OCI-LY1 (cell line): ENCODE measurements at regions not wholly inside any gene's neighbourhood (a gene's known extent, or its start where the extent isn't known, plus 50 kb on each side); places are given as distances from the start of the nearest gene placed in this dataset.

Experiments used
- H2AFZ ChIP-seq: fragments of 200-600 bp; sonication (generic), shearing (Covaris generic); 2 replicates; pipeline ENCODE4 v1.6.0; 2014; ENCODE audit warnings: antibody characterized with exemption, mild to moderate bottlenecking, low read length
- H3F3A ChIP-seq: fragments of 200-600 bp; sonication (generic), shearing (Covaris generic); 2 replicates; pipeline ENCODE4 v1.6.0; 2014; ENCODE audit warnings: mild to moderate bottlenecking, antibody characterized with exemption, low read length, moderate library complexity; ENCODE audit not compliant: insufficient read depth
- H3K27ac ChIP-seq: fragments of 200-600 bp; sonication (generic); 2 replicates; pipeline ENCODE4 v1.5.1; 2014; ENCODE audit warnings: low read length, mixed run types, mild to moderate bottlenecking, low read depth; ENCODE audit not compliant: poor library complexity, severe bottlenecking
- H3K27me3 ChIP-seq: fragments of 200-600 bp; sonication (generic); 2 replicates; pipeline ENCODE4 v1.6.0; 2014; ENCODE audit warnings: antibody characterized with exemption, mild to moderate bottlenecking, low read length, moderate library complexity; ENCODE audit not compliant: insufficient read depth
- H3K36me3 ChIP-seq: fragments of 200-600 bp; sonication (generic); 2 replicates; pipeline ENCODE4 v1.6.1; 2014; ENCODE audit warnings: mild to moderate bottlenecking, antibody characterized with exemption, low read length, moderate library complexity, mixed read lengths; ENCODE audit not compliant: insufficient read depth
- H3K4me1 ChIP-seq: fragments of 200-600 bp; sonication (generic); 2 replicates; pipeline ENCODE4 v1.5.1; 2014; ENCODE audit warnings: mild to moderate bottlenecking, low read length, moderate library complexity; ENCODE audit not compliant: insufficient read depth, severe bottlenecking
- H3K4me2 ChIP-seq: fragments of 200-600 bp; sonication (generic), shearing (Covaris generic); 2 replicates; pipeline ENCODE4 v1.6.1; 2014; ENCODE audit warnings: low read length
- H3K4me3 ChIP-seq: fragments of 200-600 bp; sonication (generic); 2 replicates; pipeline ENCODE4 v1.5.1; 2014; ENCODE audit warnings: low read length, low read depth, mild to moderate bottlenecking, mixed read lengths; ENCODE audit not compliant: poor library complexity, severe bottlenecking
- H3K79me2 ChIP-seq: fragments of 200-600 bp; shearing (Covaris generic); 2 replicates; pipeline ENCODE4 v1.6.1; 2016; ENCODE audit warnings: mixed run types, low read length, mixed read lengths; ENCODE audit not compliant: insufficient read depth
- H3K9ac ChIP-seq: fragments of 200-600 bp; sonication (generic), shearing (Covaris generic); 2 replicates; pipeline ENCODE4 v1.6.1; 2014; ENCODE audit warnings: mild to moderate bottlenecking, low read length, mixed read lengths
- H3K9me2 ChIP-seq: fragments of 200-600 bp; sonication (generic), shearing (Covaris generic); 2 replicates; pipeline ENCODE4 v1.6.1; 2014; ENCODE audit warnings: low read depth, mild to moderate bottlenecking, low read length, mixed read lengths
- H3K9me3 ChIP-seq: fragments of 200-600 bp; shearing (Covaris generic); 2 replicates; pipeline ENCODE4 v1.6.1; 2014; ENCODE audit warnings: low read length, mixed read lengths
- H4K20me1 ChIP-seq: fragments of 200-600 bp; sonication (generic), shearing (Covaris generic); 2 replicates; pipeline ENCODE4 v1.6.0; 2016; ENCODE audit warnings: mild to moderate bottlenecking, low read length; ENCODE audit not compliant: insufficient read depth
- CTCF ChIP-seq: fragments of 200-600 bp; sonication (generic), shearing (Covaris generic); IDR thresholded peaks from 2 replicates; pipeline ENCODE4 v1.5.1; 2017; ENCODE audit warnings: mild to moderate bottlenecking, antibody characterized with exemption, low read length, moderate library complexity, mixed read lengths
- EZH2 ChIP-seq: fragments of 200-600 bp; sonication (generic), shearing (Covaris generic); IDR thresholded peaks from 2 replicates; pipeline ENCODE4 v1.8.0; 2017; ENCODE audit warnings: borderline replicate concordance, mixed run types, mild to moderate bottlenecking, antibody characterized with exemption, low read length, moderate library complexity, mixed read lengths

DNA sequence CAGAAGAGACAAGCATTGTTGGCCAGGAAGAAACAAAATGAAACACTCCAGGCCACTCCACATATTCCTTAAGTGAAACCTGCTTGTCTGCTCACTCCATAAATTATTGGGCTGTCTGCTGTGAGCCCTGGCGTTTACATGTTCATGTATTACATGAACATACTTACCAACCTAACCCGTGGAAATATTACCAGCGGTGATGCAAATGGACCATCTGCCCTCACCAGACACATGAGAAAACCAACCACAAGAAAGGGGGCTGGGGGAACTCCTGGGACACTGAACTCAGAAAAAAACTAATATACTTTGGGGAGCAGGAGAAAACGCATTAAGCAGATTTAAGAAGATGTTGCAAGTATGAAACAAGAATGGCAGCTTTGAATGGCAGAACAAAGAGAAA is 731.2 kb upstream of the IGFBP3 start:
- Histone ChIP-seq H3K79me2 (no peaks in the 10 kb centered on the region), H4K20me1 (no peaks in the 10 kb centered on the region), H3F3A (no peaks in the 10 kb centered on the region), H3K4me2 (no peak overlapping the region), H3K4me3 (no peak overlapping the region), H2AFZ (no peak overlapping the region), H3K4me1 (no peaks in the 10 kb centered on the region), H3K9me2 (no peaks in the 10 kb centered on the region), H3K27me3 (no peaks in the 10 kb centered on the region), H3K27ac (no peak overlapping the region), H3K9ac (no peak overlapping the region), H3K9me3 (no peaks in the 10 kb centered on the region), H3K36me3 (no peaks in the 10 kb centered on the region)
- TF ChIP-seq EZH2 = no peak
- no peak for TF ChIP-seq CTCF

GRCh38 chr7:46651561-46652088 is 730.6 kb upstream of the IGFBP3 start:
- Histone ChIP-seq H3K79me2 (no peaks in the 10 kb centered on the region), H3K9me3 (no peaks in the 10 kb centered on the region), H3K27me3 (no peaks in the 10 kb centered on the region), H3F3A (no peaks in the 10 kb centered on the region), H3K36me3 (no peaks in the 10 kb centered on the region), H3K4me2 (no peak overlapping the region), H3K9ac (no peak overlapping the region), H3K9me2 (no peaks in the 10 kb centered on the region), H2AFZ (no peak overlapping the region), H3K4me3 (no peak overlapping the region), H4K20me1 (no peaks in the 10 kb centered on the region), H3K27ac (no peak overlapping the region), H3K4me1 (no peaks in the 10 kb centered on the region)
- no peak for TF ChIP-seq EZH2
- no peak for TF ChIP-seq CTCF

DNA sequence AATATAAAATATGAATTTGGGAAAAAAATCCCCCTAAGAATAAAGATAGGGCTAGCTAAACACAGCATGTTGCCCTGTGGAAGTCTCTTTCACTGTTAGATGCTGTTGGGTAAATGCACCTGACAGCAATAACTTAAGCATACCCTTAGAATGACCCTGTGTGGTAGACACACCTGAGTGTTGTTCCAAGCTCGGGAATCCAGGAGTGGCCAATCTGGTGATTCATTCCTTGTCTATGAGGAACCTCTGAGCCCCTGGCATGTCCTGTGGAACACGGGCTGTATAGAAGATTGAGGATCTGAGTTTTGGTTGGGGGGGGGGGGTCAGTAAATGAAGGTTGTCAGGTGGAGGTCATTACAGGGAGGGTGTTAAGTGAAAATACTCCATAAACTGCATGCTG is 730.0 kb upstream of the IGFBP3 start:
- Histone ChIP-seq H3K4me1 (no peaks in the 10 kb centered on the region), H3K9me3 (no peaks in the 10 kb centered on the region), H2AFZ (no peak overlapping the region), H3K4me2 (no peak overlapping the region), H3K4me3 (no peak overlapping the region), H3K27me3 (no peaks in the 10 kb centered on the region), H4K20me1 (no peaks in the 10 kb centered on the region), H3K36me3 (no peaks in the 10 kb centered on the region), H3K9ac (no peak overlapping the region), H3K79me2 (no peaks in the 10 kb centered on the region), H3F3A (no peaks in the 10 kb centered on the region), H3K27ac (no peak overlapping the region), H3K9me2 (no peaks in the 10 kb centered on the region)
- TF ChIP-seq CTCF = no peak
